CD4-positive, alpha-beta T cell (primary cell): ENCODE measurements at regions not wholly inside any gene's neighbourhood (a gene's known extent, or its start where the extent isn't known, plus 50 kb on each side); places are given as distances from the start of the nearest gene placed in this dataset.

Experiments
- ATAC-seq: fragments of 200-7000 bp; cut with Tn5 transposase; one replicate; pipeline ENCODE4 v1.10.0; 2022; ENCODE audit warnings: mild to moderate bottlenecking; ENCODE audit not compliant: poor library complexity
- CTCF ChIA-PET: fragments of 350-600 bp; sonication (Branson Sonifier 250); formaldehyde crosslinking; loops from one replicate; lab custom pipeline; 2021; ENCODE audit warnings: antibody characterized with exemption, inconsistent platforms; lab: Charles Lee
- POLR2A ChIA-PET: fragments of 350-600 bp; sonication (Branson Sonifier 250); formaldehyde crosslinking; loops from one replicate; lab custom pipeline; 2021; ENCODE audit warnings: antibody characterized with exemption, inconsistent platforms; lab: Charles Lee
- DNase-seq, 14 experiments: peaks; one replicate each; pipeline ENCODE4 v3.0.0-alpha.2; 2013 to 2020; ENCODE audit warnings: mixed read lengths in 2 of 14
- H3K27ac ChIP-seq, 2 donors: one replicate each; pipeline versions ENCODE4 v1.5.1 to v1.7.0; 2013; ENCODE audit warnings: low read length in 2 of 2, low read depth in 1 of 2, mild to moderate bottlenecking in 1 of 2
- H3K27me3 ChIP-seq, 2 experiments: 1 replicate in 1 of 2; 2 replicates in 1 of 2; pipeline versions ENCODE4 v1.6.1 to v1.7.0; 2013; ENCODE audit warnings: low read length in 2 of 2, control low read depth in 1 of 2, mild to moderate bottlenecking in 1 of 2, moderate library complexity in 1 of 2; ENCODE audit not compliant: insufficient read depth in 2 of 2, control insufficient read depth in 1 of 2
- H3K36me3 ChIP-seq: one replicate; pipeline ENCODE4 v1.6.1; 2013; ENCODE audit warnings: low read length, control low read depth; ENCODE audit not compliant: insufficient read depth
- H3K4me1 ChIP-seq: one replicate; pipeline ENCODE4 v1.6.1; 2013; ENCODE audit warnings: low read length, control low read depth; ENCODE audit not compliant: insufficient read depth
- H3K4me3 ChIP-seq: one replicate; pipeline ENCODE4 v1.5.1; 2013; ENCODE audit warnings: mild to moderate bottlenecking, low read length, moderate library complexity
- H3K9me3 ChIP-seq, 2 experiments: 1 replicate in 1 of 2; 2 replicates in 1 of 2; pipeline versions ENCODE4 v1.6.1 to v1.7.0; 2013; ENCODE audit warnings: low read length in 2 of 2, mild to moderate bottlenecking in 2 of 2, control low read depth in 1 of 2, moderate library complexity in 1 of 2; ENCODE audit not compliant: control insufficient read depth in 1 of 2, insufficient read depth in 1 of 2
- H3K27ac Mint-ChIP-seq: one replicate; pipeline ENCODE4 v1.8.0; 2020; ENCODE audit warnings: mixed read lengths
- H3K27me3 Mint-ChIP-seq: one replicate; pipeline ENCODE4 v1.8.0; 2021; ENCODE audit warnings: mixed read lengths
- H3K36me3 Mint-ChIP-seq: one replicate; pipeline ENCODE4 v1.8.0; 2021; ENCODE audit warnings: low read depth, mixed read lengths
- H3K4me1 Mint-ChIP-seq: one replicate; pipeline ENCODE4 v1.8.0; 2021; ENCODE audit warnings: low read depth, mixed read lengths
- H3K4me3 Mint-ChIP-seq: one replicate; pipeline ENCODE4 v1.8.0; 2020; ENCODE audit warnings: mild to moderate bottlenecking, mixed read lengths
- H3K9me3 Mint-ChIP-seq: one replicate; pipeline ENCODE4 v1.8.0; 2020; ENCODE audit warnings: mixed read lengths
- CTCF ChIP-seq: fragments of 200-600 bp; IDR thresholded peaks from one replicate; pipeline ENCODE4 v1.8.0; 2022; ENCODE audit warnings: antibody characterized with exemption, mild to moderate bottlenecking
- intact Hi-C, 2 experiments: fragments of 100-400 bp; cut with DNase I in 1 of 2; cut with micrococcal nuclease in 1 of 2; formaldehyde crosslinking; loops; one replicate each; pipeline versions ENCODE4 v1.15.1 to v1.9.0; 2023 to 2025; cut with DNase I, micrococcal nuclease

GRCh38 chrX:134174859-134175258 is 62.1 kb upstream of the CCDC160 start:
- H3K27ac ChIP-seq, result no peak overlapping the region
- Mint-ChIP-seq H3K36me3 (peaks cover 4% of the 10 kb centered on the region), H3K9me3 (no peaks in the 10 kb centered on the region), H3K4me3 (peak overlapping the region; percentile 45), H3K27me3 (peaks cover 18% of the 10 kb centered on the region), H3K4me1 (peaks cover 14% of the 10 kb centered on the region), H3K27ac (no peak overlapping the region)
- H3K4me1 ChIP-seq, result peaks cover 13% of the 10 kb centered on the region
- no peak for ATAC-seq
- H3K4me3 ChIP-seq, result no peak overlapping the region
- TF ChIP-seq CTCF, result no peak
- H3K9me3 ChIP-seq, result no peaks in the 10 kb centered on the region
- DNase-seq, result no peak
- POLR2A ChIA-PET, result no interaction called here
- no peaks in the 10 kb centered on the region for H3K36me3 ChIP-seq
- H3K27me3 ChIP-seq, result peaks cover 0 to 15% of the 10 kb centered on the region in 2 experiments
- intact Hi-C loops, result no loop called here
- CTCF ChIA-PET, result no interaction called here

- POLR2A ChIA-PET, result interaction anchor here (0.6 to 1.1 kb wide), 2 partner anchors 9 to 159 kb away, joined by 3 read pairs; no protein-coding TSS in a partner anchor
- no peak for ATAC-seq
- TF ChIP-seq CTCF, result no peak
Observed at GRCh38 chrX:134177527-134177926, 59.5 kb upstream of the CCDC160 start.

GRCh38 chrX:134180601-134181274 is 56.2 kb upstream of the CCDC160 start:
- no peaks in the 10 kb centered on the region for H3K36me3 Mint-ChIP-seq
- DNase-seq (no peak), ATAC-seq (no peak)
- Histone ChIP-seq H3K36me3 (no peaks in the 10 kb centered on the region), H3K27me3 (peaks cover 0 to 2% of the 10 kb centered on the region in 2 experiments), H3K27ac (no peak overlapping the region), H3K4me3 (no peak overlapping the region), H3K4me1 (peaks cover 8% of the 10 kb centered on the region), H3K9me3 (no peaks in the 10 kb centered on the region)
- no peaks in the 10 kb centered on the region for H3K9me3 Mint-ChIP-seq
- peaks cover 9% of the 10 kb centered on the region for H3K27me3 Mint-ChIP-seq
- ChIA-PET POLR2A (no interaction called here), CTCF (no interaction called here)
- H3K4me3 Mint-ChIP-seq, result no peak overlapping the region
- no peak for TF ChIP-seq CTCF
- intact Hi-C loops, result no loop called here
- H3K4me1 Mint-ChIP-seq, result peaks cover 11% of the 10 kb centered on the region
- H3K27ac Mint-ChIP-seq, result no peak overlapping the region

More at GRCh38 chrX:134177527-134177926, 59.5 kb upstream of the CCDC160 start:
- Mint-ChIP-seq H3K4me1 (peaks cover 9% of the 10 kb centered on the region), H3K27ac (no peak overlapping the region), H3K36me3 (no peaks in the 10 kb centered on the region), H3K9me3 (no peaks in the 10 kb centered on the region), H3K27me3 (peaks cover 26% of the 10 kb centered on the region), H3K4me3 (no peak overlapping the region)
- Histone ChIP-seq H3K4me3 (no peak overlapping the region), H3K27me3 (peaks cover 2 to 15% of the 10 kb centered on the region in 2 experiments), H3K27ac (no peak overlapping the region), H3K4me1 (peaks cover 9% of the 10 kb centered on the region), H3K9me3 (no peaks in the 10 kb centered on the region), H3K36me3 (no peaks in the 10 kb centered on the region)
- CTCF ChIA-PET, result no interaction called here
- DNase-seq, result no peak
- intact Hi-C loops, result no loop called here
